ENCODE measurements at regions not wholly inside any gene's neighbourhood (a gene's known extent, or its start where the extent isn't known, plus 50 kb on each side); places are given as distances from the start of the nearest gene placed in this dataset.
"Not testable (repeated sequence)": the region's sequence is repeated elsewhere in the genome, so short reads cannot be mapped to it uniquely, and the experiment has no call there.

GRCh38 chr6:15016813-15017212 lies 229.1 kb upstream of the JARID2 start:
- Mint-ChIP-seq H3K4me3 (no peak overlapping the region), H3K9me3 (no peaks in the 10 kb centered on the region), H3K36me3 (ENCODE audit: low read depth) (no peaks in the 10 kb centered on the region), H3K27ac (no peak overlapping the region), H3K27me3 (peaks cover 6% of the 10 kb centered on the region), H3K4me1 (peaks cover 14% of the 10 kb centered on the region)
- ATAC-seq (ENCODE audit: low read depth) (no peak), DNase-seq (no peak)
- no peak for TF ChIP-seq CTCF (IDR thresholded peaks at IDR 0.05)
- intact Hi-C loops (cut with micrococcal nuclease): no loop called here
- ChIA-PET POLR2A (no interaction called here), CTCF (no interaction called here)

GRCh38 chr6:15017261-15017660 lies 228.6 kb upstream of the JARID2 start:
- Mint-ChIP-seq H3K4me3 (no peak overlapping the region), H3K27ac (no peak overlapping the region), H3K27me3 (peaks cover 8% of the 10 kb centered on the region), H3K36me3 (ENCODE audit: low read depth) (no peaks in the 10 kb centered on the region), H3K9me3 (no peaks in the 10 kb centered on the region), H3K4me1 (peaks cover 15% of the 10 kb centered on the region)
- TF ChIP-seq CTCF (IDR thresholded peaks at IDR 0.05): no peak
- ATAC-seq (ENCODE audit: low read depth): peak; percentile 37
- ChIA-PET CTCF (no interaction called here), POLR2A (no interaction called here)
- no peak for DNase-seq
- intact Hi-C loops (cut with micrococcal nuclease): no loop called here

GRCh38 chr6:15017803-15018202 lies 228.1 kb upstream of the JARID2 start:
- H3K4me3 Mint-ChIP-seq: no peak overlapping the region
- no peaks in the 10 kb centered on the region for H3K9me3 Mint-ChIP-seq
- POLR2A ChIA-PET: no interaction called here
- no peaks in the 10 kb centered on the region for H3K36me3 Mint-ChIP-seq (ENCODE audit: low read depth)
- TF ChIP-seq CTCF (IDR thresholded peaks at IDR 0.05): no peak
- H3K4me1 Mint-ChIP-seq: peaks cover 15% of the 10 kb centered on the region
- intact Hi-C loops (cut with micrococcal nuclease): no loop called here
- ATAC-seq (ENCODE audit: low read depth): no peak
- DNase-seq: no peak
- peaks cover 8% of the 10 kb centered on the region for H3K27me3 Mint-ChIP-seq
- CTCF ChIA-PET: no interaction called here
- no peak overlapping the region for H3K27ac Mint-ChIP-seq

GRCh38 chr6:15020119-15020770 lies 225.6 kb upstream of the JARID2 start:
- ChIA-PET POLR2A (no interaction called here), CTCF (no interaction called here)
- intact Hi-C loops (cut with micrococcal nuclease): no loop called here
- H3K27ac Mint-ChIP-seq: no peak overlapping the region
- H3K4me3 Mint-ChIP-seq: no peak overlapping the region
- H3K9me3 Mint-ChIP-seq: no peaks in the 10 kb centered on the region
- DNase-seq: no peak
- no peaks in the 10 kb centered on the region for H3K36me3 Mint-ChIP-seq (ENCODE audit: low read depth)
- peaks cover 21% of the 10 kb centered on the region for H3K4me1 Mint-ChIP-seq
- peaks cover 8% of the 10 kb centered on the region for H3K27me3 Mint-ChIP-seq
- ATAC-seq (ENCODE audit: low read depth): no peak
- no peak for TF ChIP-seq CTCF (IDR thresholded peaks at IDR 0.05)

- intact Hi-C loops (cut with micrococcal nuclease): no loop called here
- TF ChIP-seq CTCF (IDR thresholded peaks at IDR 0.05): no peak
- ATAC-seq (ENCODE audit: low read depth): no peak
- Mint-ChIP-seq H3K9me3 (no peaks in the 10 kb centered on the region), H3K27me3 (peaks cover 8% of the 10 kb centered on the region), H3K4me1 (peaks cover 21% of the 10 kb centered on the region), H3K4me3 (no peak overlapping the region), H3K27ac (no peak overlapping the region), H3K36me3 (ENCODE audit: low read depth) (no peaks in the 10 kb centered on the region)
- POLR2A ChIA-PET: no interaction called here
- DNase-seq: no peak
- CTCF ChIA-PET: no interaction called here
Measured at GRCh38 chr6:15021074-15021473, 224.8 kb upstream of the JARID2 start.

GRCh38 chr6:15023018-15023417 lies 222.9 kb upstream of the JARID2 start:
- peak overlapping the region; percentile 60 for H3K27ac Mint-ChIP-seq
- not testable (repeated sequence) for DNase-seq, H3K9me3 Mint-ChIP-seq

More at GRCh38 chr6:15023018-15023417, 222.9 kb upstream of the JARID2 start:
- intact Hi-C loops (cut with micrococcal nuclease); ATAC-seq (ENCODE audit: low read depth); CTCF ChIA-PET; H3K27me3 Mint-ChIP-seq; H3K36me3 Mint-ChIP-seq (ENCODE audit: low read depth): not testable (repeated sequence)
- POLR2A ChIA-PET: interaction anchor here (0.7 kb wide), 2 partner anchors 176 to 425 kb away, joined by 5 to 10 read pairs; no protein-coding TSS in a partner anchor
- Mint-ChIP-seq H3K4me3 (peak overlapping the region; percentile 32), H3K4me1 (peaks cover 10% of the 10 kb centered on the region)

Data from activated B cell treated with CpG ODN at 0.5 μM for 24 hours (primary cell).